ENCODE measurements at regions not wholly inside any gene's neighbourhood (a gene's known extent, or its start where the extent isn't known, plus 50 kb on each side); places are given as distances from the start of the nearest gene placed in this dataset.

GRCh38 chr11:90851196-90851595, 628.3 kb upstream of the CHORDC1 start:
- DNase-seq (ENCODE audit: low read depth in 2 of 2): no peak

- no peak for DNase-seq (ENCODE audit: low read depth in 2 of 2)
These were observed 626.5 kb upstream of the CHORDC1 start for GRCh38 chr11:90849312-90849711.

DNA sequence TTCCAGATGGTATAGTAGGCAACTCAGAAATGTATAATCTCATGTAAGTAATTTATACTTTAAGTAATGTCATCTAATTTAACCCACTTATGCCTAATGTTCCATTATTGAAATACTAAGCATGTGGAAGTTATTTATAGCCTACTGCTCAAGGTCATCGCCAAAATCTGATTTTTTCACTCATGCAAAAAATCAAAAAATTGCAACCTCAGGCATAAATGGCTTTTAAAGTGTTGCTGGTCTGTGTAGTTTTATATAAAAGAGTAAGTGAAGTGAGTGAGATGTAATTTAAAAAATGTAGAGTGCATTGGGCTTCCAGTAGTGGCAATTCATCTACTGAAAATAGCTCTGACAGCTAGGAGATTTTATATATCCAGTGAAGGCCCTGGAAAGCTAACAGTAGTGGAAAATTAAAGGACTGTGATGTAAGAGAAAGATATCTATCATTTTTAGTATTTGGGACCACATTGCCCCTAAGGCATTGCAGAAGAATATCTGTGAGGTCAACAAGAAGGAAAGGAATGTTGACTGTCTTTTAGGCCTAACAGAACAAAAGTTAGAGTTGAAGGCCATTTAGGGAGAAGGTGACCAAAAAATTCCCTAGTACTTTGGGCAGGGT, 624.5 kb upstream of the CHORDC1 start:
- no peak for DNase-seq (ENCODE audit: low read depth in 2 of 2)

GRCh38 chr11:90846628-90847027, 623.8 kb upstream of the CHORDC1 start:
- no peak for DNase-seq (ENCODE audit: low read depth in 2 of 2)

DNA sequence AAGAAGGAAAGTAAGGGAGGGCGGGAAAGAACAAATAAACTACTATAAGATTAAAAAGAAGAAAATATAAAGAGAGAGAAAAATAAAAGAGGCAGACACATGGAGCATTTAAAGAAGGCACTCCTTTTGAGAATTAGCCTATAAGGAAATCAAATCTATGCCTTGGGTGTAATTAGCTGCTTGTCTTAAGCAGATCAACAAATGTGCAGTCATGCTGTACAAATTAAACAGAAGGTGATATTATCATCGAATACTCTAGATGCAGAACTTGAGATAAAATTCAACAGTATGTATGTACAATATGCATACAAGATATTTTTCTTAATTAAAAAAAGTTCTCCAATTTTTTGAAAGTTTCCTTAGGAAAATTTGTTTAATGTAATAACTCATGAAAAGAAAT, 623.0 kb upstream of the CHORDC1 start:
- no peak for DNase-seq (ENCODE audit: low read depth in 2 of 2)

GRCh38 chr11:90845126-90845525, 622.3 kb upstream of the CHORDC1 start:
- DNase-seq (ENCODE audit: low read depth in 2 of 2): no peak

DNA sequence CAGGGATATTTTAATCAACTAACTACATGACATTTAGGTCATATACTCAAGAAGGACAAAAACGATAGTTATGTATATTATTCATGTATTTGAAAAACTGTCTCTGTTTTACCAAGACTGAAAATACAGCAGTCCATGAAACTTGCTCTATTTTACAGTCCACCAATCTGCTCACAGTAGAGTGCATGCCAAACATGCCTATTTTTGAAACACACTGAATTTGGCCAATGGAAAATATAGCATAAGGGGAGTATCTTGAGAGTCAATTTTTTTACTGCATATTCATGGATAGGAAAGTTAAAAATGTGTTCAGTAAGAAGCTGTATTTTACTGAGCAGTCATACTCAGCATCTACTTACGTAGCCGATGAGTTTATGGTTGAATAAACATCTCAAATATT, 621.2 kb upstream of the CHORDC1 start:
- DNase-seq (ENCODE audit: low read depth in 2 of 2): no peak

DNA sequence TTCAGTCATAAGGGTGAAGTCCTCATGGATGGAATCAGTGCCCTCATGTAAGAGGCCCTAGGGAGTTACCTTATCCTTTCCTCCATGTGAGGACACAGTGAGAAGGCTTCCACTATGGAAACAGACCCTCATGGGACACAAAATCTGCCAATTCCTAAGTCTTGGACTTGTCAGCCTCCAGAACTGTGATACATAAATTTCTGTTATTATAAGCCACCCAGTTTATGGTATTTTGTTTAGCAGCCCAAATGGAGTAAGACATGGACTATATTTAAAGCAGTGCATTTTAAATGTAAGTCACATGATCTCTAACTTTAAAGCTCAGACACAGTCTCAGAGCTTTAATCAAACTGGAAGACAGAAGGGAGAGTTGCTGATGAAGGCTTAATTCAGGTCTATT, 619.8 kb upstream of the CHORDC1 start:
- DNase-seq (ENCODE audit: low read depth in 2 of 2): no peak

GRCh38 chr11:90840071-90840470, 617.2 kb upstream of the CHORDC1 start:
- DNase-seq (ENCODE audit: low read depth in 2 of 2): no peak

- DNase-seq (ENCODE audit: low read depth in 2 of 2): no peak
These were observed 613.2 kb upstream of the CHORDC1 start for GRCh38 chr11:90836031-90836430.

DNA sequence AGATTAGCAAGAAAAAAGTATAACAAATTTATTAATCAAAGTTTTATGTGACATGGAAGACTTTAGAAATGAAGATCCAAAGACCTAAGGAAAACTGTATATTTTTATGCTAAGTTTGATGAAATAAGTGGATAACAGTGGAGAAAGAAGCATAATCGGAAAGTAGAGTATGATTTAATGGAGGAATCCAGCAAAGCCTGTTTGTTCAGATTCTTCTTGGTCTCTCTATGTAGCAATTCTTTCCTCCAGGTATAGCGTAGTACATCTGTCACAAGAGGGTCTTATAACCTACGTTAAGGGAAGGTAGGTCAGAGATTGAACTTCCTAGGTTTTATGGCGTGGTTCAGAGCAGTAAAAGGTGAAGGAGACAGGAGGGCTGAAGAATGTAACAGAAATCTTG, 600.6 kb upstream of the CHORDC1 start:
- DNase-seq (ENCODE audit: low read depth in 2 of 2): no peak

DNA sequence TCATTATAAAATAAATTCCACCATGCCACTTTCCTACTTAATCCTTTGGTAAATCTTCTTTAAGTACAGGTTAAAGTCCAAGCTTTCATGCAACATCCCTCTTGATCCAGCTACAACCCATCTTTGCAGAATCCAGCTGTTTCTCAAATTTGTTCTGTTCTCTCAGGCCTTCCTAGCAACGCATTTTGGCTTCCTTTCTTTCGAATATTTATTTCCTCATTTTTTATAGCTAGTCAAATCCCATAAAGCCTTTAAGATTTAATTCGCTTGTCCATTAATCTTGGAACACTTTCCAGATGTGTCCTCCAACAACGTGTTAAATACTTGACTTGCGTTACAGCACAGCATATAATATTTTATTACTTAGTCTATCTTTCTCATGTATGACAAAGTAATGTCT, 600.1 kb upstream of the CHORDC1 start:
- DNase-seq (ENCODE audit: low read depth in 2 of 2): no peak

- no peak for DNase-seq (ENCODE audit: low read depth in 2 of 2)
These were observed 595.4 kb upstream of the CHORDC1 start for GRCh38 chr11:90818196-90818745.

- no peak for DNase-seq (ENCODE audit: low read depth in 2 of 2)
These were observed 586.7 kb upstream of the CHORDC1 start for GRCh38 chr11:90809581-90809980.

DNA sequence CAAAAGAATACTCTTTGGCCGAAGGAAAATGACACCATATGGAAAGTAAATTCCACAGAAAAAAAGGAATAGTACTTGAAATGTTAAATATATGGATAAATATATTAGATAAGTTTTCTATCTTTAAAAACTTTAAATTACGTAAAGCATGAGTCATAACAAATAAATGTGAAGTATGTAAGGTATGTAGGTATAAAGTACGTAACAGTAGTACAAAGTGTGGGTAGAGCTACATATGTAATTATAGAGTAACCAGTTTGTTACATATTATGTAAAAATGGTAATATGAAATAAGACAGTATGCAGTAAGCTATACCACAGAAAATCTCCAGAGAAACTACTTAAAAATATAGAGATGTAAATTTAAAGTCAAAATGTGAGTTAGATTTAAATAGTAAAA, 582.3 kb upstream of the CHORDC1 start:
- DNase-seq (ENCODE audit: low read depth in 2 of 2): no peak

DNA sequence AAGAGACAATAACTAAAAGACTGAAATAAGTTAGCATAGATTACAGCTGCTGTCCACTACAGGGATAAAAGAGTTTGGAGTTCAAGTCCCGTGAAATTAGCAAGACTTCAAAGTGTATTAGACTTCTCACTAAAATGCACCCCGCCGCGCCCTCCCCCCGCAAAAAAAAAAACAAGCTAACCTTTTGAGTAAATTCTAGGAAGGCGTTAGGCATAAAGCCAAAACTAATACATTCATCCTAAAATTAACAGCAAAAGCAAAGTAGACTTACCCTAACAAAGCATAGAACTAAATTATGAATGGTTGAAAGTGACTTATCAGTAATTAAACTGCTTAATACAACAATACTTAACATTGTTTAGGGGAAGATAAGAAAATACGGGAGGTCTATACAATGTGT, 581.0 kb upstream of the CHORDC1 start:
- no peak for DNase-seq (ENCODE audit: low read depth in 2 of 2)

GRCh38 chr11:90803366-90803765, 580.5 kb upstream of the CHORDC1 start:
- DNase-seq (ENCODE audit: low read depth in 2 of 2): no peak

- DNase-seq (ENCODE audit: low read depth in 2 of 2): no peak
These were observed 575.9 kb upstream of the CHORDC1 start for GRCh38 chr11:90798769-90799168.

- no peak for DNase-seq (ENCODE audit: low read depth in 2 of 2)
These were observed 572.9 kb upstream of the CHORDC1 start for GRCh38 chr11:90795746-90796145.

GRCh38 chr11:90788961-90789360, 566.1 kb upstream of the CHORDC1 start:
- no peak for DNase-seq (ENCODE audit: low read depth in 2 of 2)

- DNase-seq (ENCODE audit: low read depth in 2 of 2): no peak
These were observed 561.5 kb upstream of the CHORDC1 start for GRCh38 chr11:90784241-90784814.

DNA sequence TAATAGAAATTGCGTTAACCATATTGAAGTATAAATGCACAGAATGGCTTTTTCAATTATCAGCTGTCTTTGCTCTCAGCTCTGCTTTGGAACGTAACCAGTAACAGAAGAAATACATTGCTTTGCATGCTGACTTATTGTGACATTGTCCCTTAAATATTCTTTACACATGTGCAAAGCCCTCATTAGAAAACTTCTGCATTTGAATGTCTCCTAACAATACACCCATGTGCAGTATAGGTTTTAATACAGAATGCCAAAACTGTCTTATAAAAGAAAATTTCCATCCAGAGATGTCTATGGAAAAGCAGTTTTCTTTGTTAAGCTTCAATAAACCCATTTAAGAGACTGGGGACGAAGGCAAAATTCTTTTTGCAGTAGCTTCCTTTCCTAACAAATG, 560.3 kb upstream of the CHORDC1 start:
- DNase-seq (ENCODE audit: low read depth in 2 of 2): no peak

DNA sequence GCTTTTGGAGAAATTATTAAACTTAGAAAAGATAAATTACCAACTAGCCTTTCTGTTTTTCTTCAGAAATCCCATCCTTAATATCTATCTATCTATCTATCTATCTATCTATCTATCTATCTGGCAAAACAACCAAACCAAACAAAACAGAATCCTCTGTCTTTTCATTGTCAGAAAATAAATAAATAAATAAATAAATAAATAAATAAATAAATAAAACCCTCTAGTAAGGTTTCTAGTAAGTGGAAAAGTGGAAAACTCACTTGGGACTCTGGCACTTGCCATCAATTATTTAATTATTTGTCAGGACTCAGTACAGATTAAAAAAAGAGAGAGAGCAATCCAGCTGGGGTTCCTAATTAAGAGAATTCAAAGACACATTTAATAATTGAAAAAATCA, 556.2 kb upstream of the CHORDC1 start:
- DNase-seq (ENCODE audit: low read depth in 2 of 2): no peak

Data from stimulated activated CD4-positive, alpha-beta T cell treated with anti-CD3 and anti-CD28 coated beads, Interleukin-4, amount 100 ng/mL, for 48 hours (primary cell).